Coronary artery (tissue), 2 donors: ENCODE measurements at regions not wholly inside any gene's neighbourhood (a gene's known extent, or its start where the extent isn't known, plus 50 kb on each side); places are given as distances from the start of the nearest gene placed in this dataset.

Experiments
- DNase-seq: peaks from one replicate; pipeline ENCODE4 v3.0.0-alpha.2; 2017; ENCODE audit warnings: low spot score
- H3K27ac ChIP-seq, 2 donors: fragments of 200-600 bp; sonication (generic); one replicate each; pipeline ENCODE4 v1.5.1; 2016 to 2019
- H3K4me3 ChIP-seq: fragments of 200-600 bp; sonication (generic); 2 replicates; pipeline ENCODE4 v1.5.1; 2016; ENCODE audit warnings: mild to moderate bottlenecking, moderate library complexity
- CTCF ChIP-seq: fragments of 200-600 bp; sonication (generic); IDR thresholded peaks from one replicate; pipeline ENCODE4 v1.5.1; 2019; ENCODE audit warnings: antibody characterized with exemption

GRCh38 chr3:20516311-20516710, 330.3 kb upstream of the SGO1 start:
- H3K27ac ChIP-seq: no peak overlapping the region
- DNase-seq: no peak
- TF ChIP-seq CTCF: no peak
- no peak overlapping the region for H3K4me3 ChIP-seq

GRCh38 chr3:20515834-20516233, 329.8 kb upstream of the SGO1 start:
- no peak for DNase-seq
- no peak for TF ChIP-seq CTCF
- Histone ChIP-seq H3K4me3 (no peak overlapping the region), H3K27ac (no peak overlapping the region)

- H3K4me3 ChIP-seq: no peak overlapping the region
- no peak overlapping the region for H3K27ac ChIP-seq
- no peak for TF ChIP-seq CTCF
- DNase-seq: no peak
Measured at GRCh38 chr3:20511863-20512505, 326.0 kb upstream of the SGO1 start.

GRCh38 chr3:20510396-20510795, 324.4 kb upstream of the SGO1 start:
- H3K4me3 ChIP-seq: no peak overlapping the region
- TF ChIP-seq CTCF: no peak
- no peak for DNase-seq
- H3K27ac ChIP-seq: no peak overlapping the region

- H3K4me3 ChIP-seq: no peak overlapping the region
- no peak overlapping the region for H3K27ac ChIP-seq
- DNase-seq: no peak
- no peak for TF ChIP-seq CTCF
Measured at GRCh38 chr3:20503394-20504082, 317.5 kb upstream of the SGO1 start.

GRCh38 chr3:20490996-20491395, 305.0 kb upstream of the SGO1 start:
- no peak for DNase-seq
- no peak for TF ChIP-seq CTCF
- no peak overlapping the region for H3K27ac ChIP-seq
- no peak overlapping the region for H3K4me3 ChIP-seq

GRCh38 chr3:20488151-20488550, 302.1 kb upstream of the SGO1 start:
- no peak for DNase-seq
- Histone ChIP-seq H3K27ac (no peak overlapping the region), H3K4me3 (no peak overlapping the region)
- TF ChIP-seq CTCF: no peak
